Brain microvascular endothelial cell (primary cell): ENCODE measurements at regions not wholly inside any gene's neighbourhood (a gene's known extent, or its start where the extent isn't known, plus 50 kb on each side); places are given as distances from the start of the nearest gene placed in this dataset.

Source experiments
- DNase-seq: peaks from one replicate; pipeline ENCODE4 v3.0.0-alpha.2; 2020
- H3K27ac ChIP-seq: fragments of 250-450 bp; sonication (Bioruptor Pico); 2 replicates; pipeline ENCODE4 v1.5.1; 2020; ENCODE audit warnings: mild to moderate bottlenecking, moderate library complexity
- H3K27me3 ChIP-seq: fragments of 250-450 bp; sonication (Bioruptor Pico); replicated peaks from 2 replicates; pipeline ENCODE4 v1.5.1; 2020; ENCODE audit warnings: mild to moderate bottlenecking
- H3K36me3 ChIP-seq: fragments of 250-450 bp; sonication (Bioruptor Pico); replicated peaks from 2 replicates; pipeline ENCODE4 v1.5.1; 2020; ENCODE audit warnings: mild to moderate bottlenecking
- H3K4me3 ChIP-seq: 2 replicates; pipeline ENCODE4 v1.5.1; 2011; ENCODE audit warnings: low read depth, mild to moderate bottlenecking, control low read depth, low read length, moderate library complexity
- in situ Hi-C: cut with HindIII; loops from 2 replicates; pipeline ENCODE4 v1.10.0; 2017; ENCODE audit warnings: low sequenced_read_pairs, low pct_ligation_motif_present
- TF ChIP-seq, protein P1 (sequence below): IDR thresholded peaks from 2 replicates; pipeline ENCODE4 v1.5.1; 2011; ENCODE audit warnings: low read depth, mild to moderate bottlenecking, moderate library complexity, low read length, control low read depth, inconsistent platforms; ENCODE audit errors: missing control alignments

DNA sequence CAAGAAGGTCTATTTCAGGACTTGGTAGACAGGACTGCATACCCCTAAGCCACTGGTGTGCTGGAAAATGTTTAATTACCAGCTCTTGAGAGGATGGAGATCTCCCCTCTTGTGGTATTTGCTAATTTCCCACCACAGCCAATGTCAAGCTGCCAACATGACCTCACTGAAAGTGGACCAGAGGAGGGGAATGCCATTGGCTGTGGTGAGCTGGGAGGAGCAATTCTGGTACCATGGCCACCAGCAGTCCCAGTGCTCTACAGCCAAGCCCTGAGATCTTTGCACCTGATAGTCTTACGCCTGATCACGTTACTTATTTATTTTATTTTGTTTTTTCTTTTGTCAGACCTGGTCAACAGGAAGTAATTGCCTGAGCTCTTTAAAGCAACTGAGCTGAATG lies 82.5 kb upstream of the BCL6 start:
- TF ChIP-seq, protein P1, sequence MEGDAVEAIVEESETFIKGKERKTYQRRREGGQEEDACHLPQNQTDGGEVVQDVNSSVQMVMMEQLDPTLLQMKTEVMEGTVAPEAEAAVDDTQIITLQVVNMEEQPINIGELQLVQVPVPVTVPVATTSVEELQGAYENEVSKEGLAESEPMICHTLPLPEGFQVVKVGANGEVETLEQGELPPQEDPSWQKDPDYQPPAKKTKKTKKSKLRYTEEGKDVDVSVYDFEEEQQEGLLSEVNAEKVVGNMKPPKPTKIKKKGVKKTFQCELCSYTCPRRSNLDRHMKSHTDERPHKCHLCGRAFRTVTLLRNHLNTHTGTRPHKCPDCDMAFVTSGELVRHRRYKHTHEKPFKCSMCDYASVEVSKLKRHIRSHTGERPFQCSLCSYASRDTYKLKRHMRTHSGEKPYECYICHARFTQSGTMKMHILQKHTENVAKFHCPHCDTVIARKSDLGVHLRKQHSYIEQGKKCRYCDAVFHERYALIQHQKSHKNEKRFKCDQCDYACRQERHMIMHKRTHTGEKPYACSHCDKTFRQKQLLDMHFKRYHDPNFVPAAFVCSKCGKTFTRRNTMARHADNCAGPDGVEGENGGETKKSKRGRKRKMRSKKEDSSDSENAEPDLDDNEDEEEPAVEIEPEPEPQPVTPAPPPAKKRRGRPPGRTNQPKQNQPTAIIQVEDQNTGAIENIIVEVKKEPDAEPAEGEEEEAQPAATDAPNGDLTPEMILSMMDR: no peak
- H3K27me3 ChIP-seq: no peaks in the 10 kb centered on the region
- no peaks in the 10 kb centered on the region for H3K36me3 ChIP-seq
- in situ Hi-C loops: no loop called here
- no peak overlapping the region for H3K4me3 ChIP-seq
- no peak overlapping the region for H3K27ac ChIP-seq
- DNase-seq: no peak

DNA sequence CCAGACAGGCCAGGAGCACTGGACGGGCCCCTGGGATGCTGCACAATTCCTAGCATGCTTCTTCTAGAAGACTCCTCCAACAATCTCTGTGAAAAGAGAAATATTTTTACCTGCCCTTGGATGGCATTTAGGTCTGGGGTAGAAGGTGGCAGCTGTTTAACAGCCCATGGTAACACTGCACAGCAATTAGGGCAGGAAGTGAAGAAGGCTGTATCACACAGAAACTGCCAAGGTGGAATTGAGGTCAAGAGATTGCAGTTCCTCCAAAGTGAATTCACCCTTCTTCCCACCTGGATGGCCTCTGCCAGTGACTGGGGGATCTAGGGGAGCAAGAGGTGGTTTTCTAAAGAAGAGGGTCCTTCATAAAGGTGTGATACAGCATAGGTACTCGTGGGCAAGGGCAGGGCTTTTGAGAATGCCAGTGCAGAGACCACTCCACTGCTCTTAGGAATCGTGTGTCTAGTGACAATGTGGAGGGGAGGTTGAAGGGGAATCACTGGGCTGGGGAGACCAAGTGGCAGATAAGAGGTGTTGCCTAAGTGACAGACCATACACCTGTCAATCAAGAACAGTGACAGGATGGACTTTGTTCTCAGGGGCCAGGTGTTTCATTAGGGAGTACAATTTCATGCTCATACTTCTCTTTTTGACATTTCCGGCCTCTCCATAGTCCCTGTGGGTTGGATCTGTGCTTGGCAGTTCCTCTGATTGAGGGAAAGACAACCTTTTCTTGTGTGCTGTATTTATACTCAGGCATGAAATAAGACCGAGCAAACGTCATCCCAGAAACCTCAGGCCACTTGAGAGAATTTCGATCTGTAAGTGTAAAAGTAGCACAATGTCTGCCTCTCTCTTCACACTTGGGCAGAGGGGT lies 83.5 kb upstream of the BCL6 start:
- Histone ChIP-seq H3K27me3 (no peaks in the 10 kb centered on the region), H3K27ac (no peak overlapping the region), H3K36me3 (no peaks in the 10 kb centered on the region), H3K4me3 (no peak overlapping the region)
- no peak for DNase-seq
- TF ChIP-seq, protein P1: no peak
- in situ Hi-C loops: no loop called here

DNA sequence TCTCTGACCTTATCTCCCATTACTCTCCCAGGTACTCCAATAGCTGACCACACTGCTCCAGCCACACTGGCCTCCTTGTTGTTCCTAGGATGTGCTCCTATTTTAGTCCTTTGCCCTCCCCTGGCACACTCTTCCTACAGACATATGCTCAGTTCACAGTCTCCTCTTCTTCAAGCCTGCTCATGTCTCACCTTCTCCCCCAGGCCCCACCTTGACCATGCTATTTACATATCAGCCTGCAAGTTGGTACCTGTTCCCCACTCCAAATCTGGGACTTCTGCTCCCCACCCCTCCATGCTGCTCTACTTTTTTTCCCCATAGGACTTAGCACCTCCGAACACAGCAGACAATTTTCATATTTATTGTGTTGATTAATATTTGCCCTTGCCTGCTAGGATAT lies 84.9 kb upstream of the BCL6 start:
- Histone ChIP-seq H3K36me3 (no peaks in the 10 kb centered on the region), H3K27ac (no peak overlapping the region), H3K27me3 (no peaks in the 10 kb centered on the region), H3K4me3 (no peak overlapping the region)
- in situ Hi-C loops: no loop called here
- TF ChIP-seq, protein P1: no peak
- DNase-seq: no peak

DNA sequence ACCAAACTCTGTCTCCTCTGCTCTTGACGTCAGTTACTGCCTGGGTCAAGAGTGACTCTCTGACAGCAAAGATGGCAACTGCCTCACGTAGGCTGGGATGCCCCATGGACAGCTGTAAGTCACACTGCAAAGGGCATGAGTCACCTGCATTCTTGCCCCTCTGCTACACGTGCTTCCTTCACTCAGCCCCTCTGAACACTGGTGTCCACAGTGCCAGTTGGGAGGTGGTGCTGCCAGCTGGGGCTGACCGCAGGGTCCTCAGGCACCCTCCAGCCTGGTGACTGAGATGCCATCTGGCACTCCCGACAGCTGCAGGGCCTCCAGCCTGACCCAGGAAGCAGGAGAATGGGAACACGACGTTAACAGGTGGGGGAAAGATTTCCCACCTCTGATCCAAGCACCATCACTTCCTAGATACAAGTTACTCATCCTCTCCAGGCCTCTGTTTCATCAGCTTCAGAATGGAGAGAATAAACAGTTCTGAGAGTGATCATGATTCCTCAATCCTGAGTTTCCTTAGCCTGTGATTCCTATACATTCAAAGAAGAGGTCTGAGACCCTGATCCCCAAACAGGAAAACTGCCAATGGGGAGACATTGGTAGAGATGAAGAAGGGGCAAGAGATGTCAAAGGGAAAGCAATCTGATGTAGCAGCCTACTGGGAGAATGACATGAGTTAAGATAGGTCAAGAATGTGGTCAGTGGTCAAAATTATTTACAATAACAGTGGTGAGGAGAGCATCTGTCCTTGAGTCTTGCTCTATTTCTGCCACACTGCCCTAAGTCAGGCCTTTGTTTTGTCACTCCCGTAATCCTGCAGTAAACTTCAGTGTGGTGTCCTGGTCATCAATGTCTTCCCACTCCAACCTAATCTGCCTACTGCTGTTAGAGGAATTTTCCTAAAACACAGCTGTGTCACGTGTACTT lies 86.1 kb upstream of the BCL6 start:
- TF ChIP-seq, protein P1: no peak
- Histone ChIP-seq H3K4me3 (no peak overlapping the region), H3K27me3 (no peaks in the 10 kb centered on the region), H3K27ac (no peak overlapping the region), H3K36me3 (no peaks in the 10 kb centered on the region)
- in situ Hi-C loops: no loop called here
- no peak for DNase-seq

DNA sequence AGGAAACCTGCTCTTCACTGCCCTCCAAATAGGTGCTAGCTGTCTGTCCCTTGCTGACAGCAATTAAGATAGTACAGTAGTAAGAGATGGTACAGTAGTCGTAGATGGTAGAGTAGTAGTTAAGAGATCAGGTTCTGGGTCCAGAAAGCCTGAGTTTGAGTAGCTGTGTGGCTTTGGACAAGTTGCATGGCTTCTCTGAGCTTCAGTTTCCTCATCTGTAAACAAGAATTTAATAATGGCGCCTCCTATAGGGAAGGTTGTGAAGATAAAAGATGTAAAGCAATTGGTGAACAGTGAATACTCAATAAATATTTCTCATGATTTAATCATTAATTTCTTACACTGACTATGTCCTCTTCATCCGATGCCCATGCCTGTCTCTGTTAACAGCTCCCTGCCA lies 86.9 kb upstream of the BCL6 start:
- in situ Hi-C loops: no loop called here
- TF ChIP-seq, protein P1: no peak
- Histone ChIP-seq H3K36me3 (no peaks in the 10 kb centered on the region), H3K27ac (no peak overlapping the region), H3K4me3 (no peak overlapping the region), H3K27me3 (no peaks in the 10 kb centered on the region)
- no peak for DNase-seq
